ENCODE measurements at regions not wholly inside any gene's neighbourhood (a gene's known extent, or its start where the extent isn't known, plus 50 kb on each side); places are given as distances from the start of the nearest gene placed in this dataset.

- 91 to 96% (median 93%) methylated on average over 4 of the region's 4 CpGs for WGBS, 5 donors
- Histone ChIP-seq H3K27me3 (no peaks in the 10 kb centered on the region), H3K4me3 (no peak overlapping the region), H3K36me3 (no peaks in the 10 kb centered on the region), H3K4me1 (no peaks in the 10 kb centered on the region), H3K9me3 (no peaks in the 10 kb centered on the region), H3K27ac (no peak overlapping the region)
- DNase-seq: no peak
- TF ChIP-seq POLR2AphosphoS5 (IDR thresholded peaks at IDR 0.05) (no peak), POLR2A (IDR thresholded peaks at IDR 0.05) (no peak), EP300 (IDR thresholded peaks at IDR 0.05) (no peak)
- TF ChIP-seq, protein P1, sequence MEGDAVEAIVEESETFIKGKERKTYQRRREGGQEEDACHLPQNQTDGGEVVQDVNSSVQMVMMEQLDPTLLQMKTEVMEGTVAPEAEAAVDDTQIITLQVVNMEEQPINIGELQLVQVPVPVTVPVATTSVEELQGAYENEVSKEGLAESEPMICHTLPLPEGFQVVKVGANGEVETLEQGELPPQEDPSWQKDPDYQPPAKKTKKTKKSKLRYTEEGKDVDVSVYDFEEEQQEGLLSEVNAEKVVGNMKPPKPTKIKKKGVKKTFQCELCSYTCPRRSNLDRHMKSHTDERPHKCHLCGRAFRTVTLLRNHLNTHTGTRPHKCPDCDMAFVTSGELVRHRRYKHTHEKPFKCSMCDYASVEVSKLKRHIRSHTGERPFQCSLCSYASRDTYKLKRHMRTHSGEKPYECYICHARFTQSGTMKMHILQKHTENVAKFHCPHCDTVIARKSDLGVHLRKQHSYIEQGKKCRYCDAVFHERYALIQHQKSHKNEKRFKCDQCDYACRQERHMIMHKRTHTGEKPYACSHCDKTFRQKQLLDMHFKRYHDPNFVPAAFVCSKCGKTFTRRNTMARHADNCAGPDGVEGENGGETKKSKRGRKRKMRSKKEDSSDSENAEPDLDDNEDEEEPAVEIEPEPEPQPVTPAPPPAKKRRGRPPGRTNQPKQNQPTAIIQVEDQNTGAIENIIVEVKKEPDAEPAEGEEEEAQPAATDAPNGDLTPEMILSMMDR (IDR thresholded peaks at IDR 0.05): no peak
- intact Hi-C loops (cut with DNase I; ENCODE audit: low total_unique reads): no loop called here
Measured at GRCh38 chr3:31103623-31104180, 209.2 kb upstream of the GADL1 start.

DNA sequence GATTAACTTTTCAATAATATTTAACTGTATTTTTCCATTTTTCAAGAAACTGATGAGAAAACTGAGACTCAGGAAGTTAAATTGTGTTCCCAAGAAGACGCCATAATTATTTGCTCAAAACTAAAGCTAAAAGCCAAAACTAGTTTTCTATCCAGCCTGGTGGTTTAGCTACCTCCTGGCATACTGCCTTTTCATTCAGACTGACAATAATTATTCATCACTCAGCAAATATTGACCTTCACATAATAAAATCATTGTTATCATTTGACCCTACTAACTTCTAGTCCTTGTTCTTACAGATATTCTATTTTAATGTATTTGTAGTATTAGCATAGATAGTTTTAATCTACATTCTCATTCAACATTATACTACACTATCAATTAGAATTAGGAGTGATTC, 210.6 kb upstream of the GADL1 start:
- intact Hi-C loops (cut with DNase I; ENCODE audit: low total_unique reads): no loop called here
- TF ChIP-seq POLR2A (IDR thresholded peaks at IDR 0.05) (no peak), EP300 (IDR thresholded peaks at IDR 0.05) (no peak), POLR2AphosphoS5 (IDR thresholded peaks at IDR 0.05) (no peak)
- TF ChIP-seq, protein P1 (IDR thresholded peaks at IDR 0.05): no peak
- WGBS, 5 donors: 33 to 60% (median 43%) methylated on average over 1 of the region's 1 CpG

DNA sequence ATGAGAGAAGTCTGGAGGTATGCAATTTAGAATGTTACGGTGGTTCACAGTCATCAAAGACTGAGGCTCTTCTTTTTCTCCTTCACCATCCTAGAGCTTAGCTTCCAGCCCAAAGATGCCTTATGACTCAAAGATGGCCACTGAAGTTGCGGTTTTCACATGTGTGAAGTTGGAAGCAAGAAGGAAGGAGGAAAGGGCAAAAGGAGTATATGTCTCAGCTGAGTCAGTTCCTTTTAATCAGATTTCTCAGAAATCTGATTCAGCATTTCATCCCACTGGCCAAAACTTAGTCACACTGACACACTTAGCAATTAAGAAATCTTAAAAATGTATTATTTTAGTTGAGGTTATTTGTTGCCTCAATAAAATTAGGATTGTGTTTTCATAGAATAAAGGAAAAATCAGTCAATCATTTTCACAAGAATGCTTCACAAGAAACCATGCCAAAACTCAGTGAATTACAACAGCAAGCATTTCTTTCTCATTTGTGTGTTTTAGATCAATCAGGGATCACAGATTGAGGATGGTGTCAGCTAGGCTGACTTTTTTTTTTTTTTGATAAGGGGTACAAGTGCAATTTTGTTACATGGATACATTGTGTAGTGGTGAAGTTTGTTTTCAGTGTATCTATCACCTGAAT, 211.1 kb upstream of the GADL1 start:
- Histone ChIP-seq H3K36me3 (no peaks in the 10 kb centered on the region), H3K4me3 (no peak overlapping the region), H3K27ac (no peak overlapping the region), H3K27me3 (no peaks in the 10 kb centered on the region), H3K9me3 (no peaks in the 10 kb centered on the region), H3K4me1 (no peaks in the 10 kb centered on the region)
- no peak for DNase-seq
- WGBS, 5 donors: 41 to 56% (median 52%) methylated on average over 2 of the region's 2 CpGs
- TF ChIP-seq EP300 (IDR thresholded peaks at IDR 0.05) (no peak), POLR2AphosphoS5 (IDR thresholded peaks at IDR 0.05) (no peak)
- TF ChIP-seq, protein P1 (IDR thresholded peaks at IDR 0.05): no peak
- intact Hi-C loops (cut with DNase I; ENCODE audit: low total_unique reads): no loop called here

More for the DNA sequence above, 210.6 kb upstream of the GADL1 start:
- Histone ChIP-seq H3K27ac (no peak overlapping the region), H3K9me3 (no peaks in the 10 kb centered on the region), H3K4me3 (no peak overlapping the region), H3K27me3 (no peaks in the 10 kb centered on the region), H3K36me3 (no peaks in the 10 kb centered on the region), H3K4me1 (no peaks in the 10 kb centered on the region)
- no peak for DNase-seq

GRCh38 chr3:31106204-31106603, 211.7 kb upstream of the GADL1 start:
- Histone ChIP-seq H3K9me3 (no peaks in the 10 kb centered on the region), H3K27ac (no peak overlapping the region), H3K36me3 (no peaks in the 10 kb centered on the region), H3K27me3 (no peaks in the 10 kb centered on the region), H3K4me3 (no peak overlapping the region), H3K4me1 (no peaks in the 10 kb centered on the region)
- DNase-seq: no peak
- intact Hi-C loops (cut with DNase I; ENCODE audit: low total_unique reads): no loop called here
- 80 to 95% (median 85%) methylated on average over 2 of the region's 2 CpGs for WGBS, 5 donors
- TF ChIP-seq EP300 (IDR thresholded peaks at IDR 0.05) (no peak), POLR2AphosphoS5 (IDR thresholded peaks at IDR 0.05) (no peak), POLR2A (IDR thresholded peaks at IDR 0.05) (no peak)
- TF ChIP-seq, protein P1 (IDR thresholded peaks at IDR 0.05): no peak

Data from stomach (tissue), 8 donors.